HEK293T (cell line): ENCODE measurements at regions not wholly inside any gene's neighbourhood (a gene's known extent, or its start where the extent isn't known, plus 50 kb on each side); places are given as distances from the start of the nearest gene placed in this dataset.

ENCODE experiments used
- BHLHE40 ChIP-seq: fragments of 450-650 bp; IDR thresholded peaks from 2 replicates; pipeline ENCODE4 v1.6.1; 2016; ENCODE audit warnings: mild to moderate bottlenecking, moderate library complexity, borderline replicate concordance
- FOXA1 ChIP-seq: fragments of 450-650 bp; IDR thresholded peaks from 2 replicates; pipeline ENCODE4 v1.6.1; 2016; ENCODE audit warnings: mild to moderate bottlenecking
- FOXK2 ChIP-seq: fragments of 450-650 bp; IDR thresholded peaks from 2 replicates; pipeline ENCODE4 v1.6.1; 2016; ENCODE audit warnings: mild to moderate bottlenecking
- FOXM1 ChIP-seq: fragments of 450-650 bp; IDR thresholded peaks from 2 replicates; pipeline ENCODE4 v1.6.1; 2017; ENCODE audit warnings: mild to moderate bottlenecking, borderline replicate concordance
- HDGF ChIP-seq: fragments of 450-650 bp; IDR thresholded peaks from 2 replicates; pipeline ENCODE4 v1.6.1; 2017; ENCODE audit warnings: antibody characterized with exemption, borderline replicate concordance
- NFRKB ChIP-seq: fragments of 450-650 bp; IDR thresholded peaks from 2 replicates; pipeline ENCODE4 v1.6.1; 2016; ENCODE audit warnings: mild to moderate bottlenecking, moderate library complexity
- SP1 ChIP-seq: fragments of 450-650 bp; IDR thresholded peaks from 2 replicates; pipeline ENCODE4 v1.6.1; 2017
- SUZ12 ChIP-seq: fragments of 450-650 bp; IDR thresholded peaks from 2 replicates; pipeline ENCODE4 v1.6.1; 2016; ENCODE audit warnings: mild to moderate bottlenecking
- TARDBP ChIP-seq: fragments of 450-650 bp; IDR thresholded peaks from 2 replicates; pipeline ENCODE4 v1.6.1; 2016
- TF ChIP-seq, protein P1 (sequence below): fragments of 450-650 bp; IDR thresholded peaks from 2 replicates; pipeline ENCODE4 v1.6.1; 2016

DNA sequence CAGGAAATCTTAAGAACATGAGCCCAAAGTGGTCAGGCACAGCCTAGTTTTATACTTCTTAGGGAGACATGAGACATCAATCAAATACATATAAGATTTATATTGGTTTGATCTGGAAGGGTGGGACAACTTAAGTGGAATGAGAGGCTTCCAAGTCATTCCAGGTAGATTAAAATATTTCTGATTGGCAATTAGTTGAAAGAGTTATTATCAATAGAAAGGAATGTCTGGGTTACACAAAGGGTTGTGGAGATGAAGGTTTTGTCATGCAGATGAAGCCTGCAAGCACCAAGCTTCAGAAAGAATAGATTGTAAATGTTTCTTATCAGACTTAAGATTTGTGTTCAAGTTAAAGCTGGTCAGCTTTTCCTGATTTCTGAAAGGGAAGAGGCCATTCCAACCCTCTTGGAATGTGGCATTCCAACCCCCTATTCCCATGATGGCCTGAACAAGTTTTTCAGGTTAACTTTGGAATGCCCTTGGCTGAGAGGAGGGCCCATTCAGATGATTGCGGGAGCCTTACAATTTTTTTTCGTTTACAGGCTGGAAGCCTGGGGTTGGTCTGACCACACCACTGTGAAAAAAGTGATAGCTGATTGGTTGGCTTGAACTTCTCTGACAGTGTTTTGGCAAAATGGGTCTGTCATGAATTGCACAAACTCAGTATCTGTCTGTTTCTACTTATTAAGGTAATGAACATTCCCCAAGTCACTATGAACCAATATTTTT, 245.6 kb upstream of the RAI14 start:
- TF ChIP-seq TARDBP (no peak), FOXM1 (no peak), FOXK2 (no peak), FOXA1 (no peak), BHLHE40 (no peak), SP1 (no peak), NFRKB (no peak), HDGF (no peak), SUZ12 (no peak)
- TF ChIP-seq, protein P1, sequence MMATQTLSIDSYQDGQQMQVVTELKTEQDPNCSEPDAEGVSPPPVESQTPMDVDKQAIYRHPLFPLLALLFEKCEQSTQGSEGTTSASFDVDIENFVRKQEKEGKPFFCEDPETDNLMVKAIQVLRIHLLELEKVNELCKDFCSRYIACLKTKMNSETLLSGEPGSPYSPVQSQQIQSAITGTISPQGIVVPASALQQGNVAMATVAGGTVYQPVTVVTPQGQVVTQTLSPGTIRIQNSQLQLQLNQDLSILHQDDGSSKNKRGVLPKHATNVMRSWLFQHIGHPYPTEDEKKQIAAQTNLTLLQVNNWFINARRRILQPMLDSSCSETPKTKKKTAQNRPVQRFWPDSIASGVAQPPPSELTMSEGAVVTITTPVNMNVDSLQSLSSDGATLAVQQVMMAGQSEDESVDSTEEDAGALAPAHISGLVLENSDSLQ, result no peak
